OCI-LY3 (cell line): ENCODE measurements at regions not wholly inside any gene's neighbourhood (a gene's known extent, or its start where the extent isn't known, plus 50 kb on each side); places are given as distances from the start of the nearest gene placed in this dataset.

ENCODE experiments used
- CTCF ChIP-seq: fragments of 200-600, 300-600 bp; sonication (generic); IDR thresholded peaks from 2 replicates; pipeline ENCODE4 v1.5.1; 2014; ENCODE audit warnings: antibody characterized with exemption, low read length, low read depth
- EZH2phosphoT487 ChIP-seq: fragments of 200-600 bp; shearing (Covaris generic); IDR thresholded peaks from 2 replicates; pipeline ENCODE4 v1.6.1; 2018; ENCODE audit warnings: antibody characterized with exemption, mixed run types, low read depth

DNA sequence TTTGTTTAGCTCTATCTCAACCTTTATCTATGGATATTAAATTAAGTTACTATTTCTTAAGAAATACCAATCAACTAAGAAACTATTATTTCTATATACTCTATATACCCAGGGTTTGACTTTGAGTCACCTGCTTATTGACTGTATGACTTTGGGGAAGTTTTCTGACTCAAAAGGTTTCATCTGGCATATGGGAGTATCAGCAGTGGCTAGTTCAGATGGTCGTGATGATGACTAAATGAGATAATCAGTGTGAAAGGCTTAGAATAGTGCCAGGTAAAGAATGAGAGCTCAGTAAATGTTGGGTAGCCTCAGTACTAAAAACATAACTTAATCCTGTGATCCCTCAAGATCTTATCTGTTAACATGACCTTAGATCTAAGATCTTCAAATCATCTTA lies 179.7 kb upstream of the ISL1 start:
- TF ChIP-seq CTCF (no peak), EZH2phosphoT487 (no peak)
